ENCODE measurements at regions not wholly inside any gene's neighbourhood (a gene's known extent, or its start where the extent isn't known, plus 50 kb on each side); places are given as distances from the start of the nearest gene placed in this dataset.

- DNase-seq (ENCODE audit: low read depth, low spot score) (no peak), FAIRE-seq (no peak)
- Histone ChIP-seq H3K36me3 (ENCODE audit: control insufficient read depth in 2 of 2, extremely low read depth in 1 of 2, insufficient read depth in 2 of 2, low read length in 2 of 2) (no peaks in the 10 kb centered on the region), H3K27ac (ENCODE audit: insufficient read depth, low read depth, low read length) (no peak overlapping the region), H3K79me2 (ENCODE audit: control insufficient read depth, insufficient read depth, low read length) (no peaks in the 10 kb centered on the region), H3K9me1 (replicated peaks; ENCODE audit: control insufficient read depth, extremely low read depth, insufficient read depth, low read length) (no peaks in the 10 kb centered on the region), H3K27me3 (ENCODE audit: control insufficient read depth in 2 of 2, insufficient read depth in 2 of 2, low read length in 2 of 2) (no peaks in the 10 kb centered on the region), H3K9ac (replicated peaks; ENCODE audit: extremely low read depth, insufficient read depth, low read length) (no peak overlapping the region), H3K9me3 (replicated peaks; ENCODE audit: control insufficient read depth, insufficient read depth, low read length) (no peaks in the 10 kb centered on the region), H3K4me3 (replicated peaks in 1 of 3; ENCODE audit: insufficient read depth in 1 of 3, low read depth in 1 of 3, low read length in 3 of 3) (no peak overlapping the region), H3K4me2 (ENCODE audit: insufficient read depth, low read length) (no peak overlapping the region), H4K20me1 (replicated peaks; ENCODE audit: control insufficient read depth, extremely low read depth, insufficient read depth, low read length) (no peaks in the 10 kb centered on the region), H2AFZ (ENCODE audit: low read depth, low read length) (no peak overlapping the region), H3K4me1 (ENCODE audit: control insufficient read depth, extremely low read depth, insufficient read depth, low read length) (no peaks in the 10 kb centered on the region)
- BruUV-seq (replicated peaks): no TSS peak
- TF ChIP-seq MYC (IDR thresholded peaks at IDR 0.05; ENCODE audit: low read depth, low read length) (no peak), POLR2AphosphoS5 (IDR thresholded peaks at IDR 0.05; ENCODE audit: insufficient read depth, low read depth, low read length) (no peak)
- POLR2A ChIA-PET: no interaction called here
- CTCF ChIA-PET: no interaction called here
- dilution Hi-C loops (cut with MboI; ENCODE audit: extremely low pct_ligation_motif_present, low sequenced_read_pairs) (no loop called here), intact Hi-C loops (cut with micrococcal nuclease) (no loop called here)
Measured at GRCh38 chr20:39234520-39235095, 272.5 kb downstream of the DHX35 start.

GRCh38 chr20:39233755-39234154 lies 271.6 kb downstream of the DHX35 start:
- no peaks in the 10 kb centered on the region for H4K20me1 ChIP-seq (replicated peaks; ENCODE audit: control insufficient read depth, extremely low read depth, insufficient read depth, low read length)
- H3K27me3 ChIP-seq (ENCODE audit: control insufficient read depth in 2 of 2, insufficient read depth in 2 of 2, low read length in 2 of 2): no peaks in the 10 kb centered on the region
- no peak overlapping the region for H3K27ac ChIP-seq (ENCODE audit: insufficient read depth, low read depth, low read length)
- dilution Hi-C loops (cut with MboI; ENCODE audit: extremely low pct_ligation_motif_present, low sequenced_read_pairs) (no loop called here), intact Hi-C loops (cut with micrococcal nuclease) (no loop called here)
- no peak overlapping the region for H2AFZ ChIP-seq (ENCODE audit: low read depth, low read length)
- no peak overlapping the region for H3K4me3 ChIP-seq (replicated peaks in 1 of 3; ENCODE audit: insufficient read depth in 1 of 3, low read depth in 1 of 3, low read length in 3 of 3)
- no peaks in the 10 kb centered on the region for H3K9me3 ChIP-seq (replicated peaks; ENCODE audit: control insufficient read depth, insufficient read depth, low read length)
- BruUV-seq (replicated peaks): no TSS peak
- H3K9ac ChIP-seq (replicated peaks; ENCODE audit: extremely low read depth, insufficient read depth, low read length): no peak overlapping the region
- H3K4me2 ChIP-seq (ENCODE audit: insufficient read depth, low read length): no peak overlapping the region
- TF ChIP-seq JUN (IDR thresholded peaks at IDR 0.05; ENCODE audit: borderline replicate concordance, insufficient read depth, insufficient read length, low read depth) (no peak), FOS (IDR thresholded peaks at IDR 0.05; ENCODE audit: borderline replicate concordance, insufficient read depth, low read length) (no peak), EZH2 (IDR thresholded peaks at IDR 0.05; ENCODE audit: borderline replicate concordance, low read depth, low read length, severe bottlenecking) (no peak), MAX (IDR thresholded peaks at IDR 0.05; ENCODE audit: insufficient read depth, insufficient read length) (no peak), GATA2 (IDR thresholded peaks at IDR 0.05; ENCODE audit: insufficient read depth, insufficient read length, low read depth, low read length) (no peak), POLR2A (IDR thresholded peaks at IDR 0.05; ENCODE audit: low read depth, low read length) (no peak), POLR2AphosphoS5 (IDR thresholded peaks at IDR 0.05; ENCODE audit: insufficient read depth, low read depth, low read length) (no peak)
- H3K4me1 ChIP-seq (ENCODE audit: control insufficient read depth, extremely low read depth, insufficient read depth, low read length): no peaks in the 10 kb centered on the region
- no peaks in the 10 kb centered on the region for H3K36me3 ChIP-seq (ENCODE audit: control insufficient read depth in 2 of 2, extremely low read depth in 1 of 2, insufficient read depth in 2 of 2, low read length in 2 of 2)
- H3K9me1 ChIP-seq (replicated peaks; ENCODE audit: control insufficient read depth, extremely low read depth, insufficient read depth, low read length): no peaks in the 10 kb centered on the region
- no peaks in the 10 kb centered on the region for H3K79me2 ChIP-seq (ENCODE audit: control insufficient read depth, insufficient read depth, low read length)
- POLR2A ChIA-PET: no interaction called here
- DNase-seq (ENCODE audit: low read depth, low spot score): no peak
- FAIRE-seq: no peak
- CTCF ChIA-PET: no interaction called here
